GM21619 (cell line): ENCODE measurements at regions not wholly inside any gene's neighbourhood (a gene's known extent, or its start where the extent isn't known, plus 50 kb on each side); places are given as distances from the start of the nearest gene placed in this dataset.
"Not testable (repeated sequence)": the region's sequence is repeated elsewhere in the genome, so short reads cannot be mapped to it uniquely, and the experiment has no call there.

Experiments used
- ATAC-seq: cut with Tn5 transposase; IDR thresholded peaks from one replicate; pipeline ENCODE4 v1.9.1; 2021; ENCODE audit not compliant: unreplicated experiment

DNA sequence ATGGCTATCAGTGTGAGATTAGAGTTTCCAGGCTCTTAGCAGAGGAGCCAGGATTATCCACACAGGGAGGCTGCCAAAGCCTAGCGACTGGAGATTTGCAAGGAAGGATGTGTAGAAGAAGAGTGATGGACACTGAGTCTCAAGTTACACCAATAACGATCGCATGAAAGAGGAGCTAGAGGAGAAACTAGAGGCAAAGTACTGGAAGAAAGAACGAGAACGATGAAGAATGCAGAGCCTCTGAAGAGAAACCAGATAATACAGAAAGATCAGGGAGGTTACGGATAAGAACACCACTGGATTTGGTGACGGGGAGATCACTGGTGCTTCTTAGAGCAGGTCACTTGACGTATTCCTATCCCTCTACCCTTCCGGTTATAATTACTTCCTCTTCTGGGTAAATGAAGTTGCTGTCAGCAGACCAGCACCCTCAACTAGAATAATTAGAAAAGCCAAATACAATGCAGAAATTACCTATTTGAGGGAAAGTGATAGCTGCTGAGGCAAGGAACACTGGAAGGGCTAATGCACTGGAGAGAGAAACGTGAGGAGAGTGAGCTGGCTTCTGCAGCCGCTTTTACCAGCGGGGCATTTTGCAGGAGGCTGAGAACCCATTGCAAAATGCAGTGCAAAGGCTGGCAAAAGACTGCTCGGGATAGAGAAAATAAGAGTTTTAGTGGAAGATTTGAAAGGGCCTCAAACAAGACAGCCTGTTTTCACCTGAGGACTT is 93.1 kb upstream of the HIF1A start:
- ATAC-seq = no peak

DNA sequence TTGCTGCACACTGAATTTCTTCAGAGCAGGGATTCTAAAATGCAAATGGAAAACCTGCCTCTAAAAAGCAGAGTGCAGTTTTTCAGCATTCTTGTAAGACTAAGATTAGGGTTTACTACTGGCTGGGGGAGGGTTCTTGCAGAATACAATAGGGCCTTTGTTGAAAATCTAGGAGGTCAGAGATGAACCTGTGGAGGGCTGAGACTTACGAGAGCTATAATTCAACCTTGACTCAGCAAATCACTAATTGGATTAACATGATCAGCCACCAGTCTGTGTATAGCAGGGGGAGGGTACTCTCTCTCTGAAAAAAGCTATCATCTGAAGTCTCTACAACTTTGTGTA is 92.6 kb upstream of the HIF1A start:
- ATAC-seq = no peak

DNA sequence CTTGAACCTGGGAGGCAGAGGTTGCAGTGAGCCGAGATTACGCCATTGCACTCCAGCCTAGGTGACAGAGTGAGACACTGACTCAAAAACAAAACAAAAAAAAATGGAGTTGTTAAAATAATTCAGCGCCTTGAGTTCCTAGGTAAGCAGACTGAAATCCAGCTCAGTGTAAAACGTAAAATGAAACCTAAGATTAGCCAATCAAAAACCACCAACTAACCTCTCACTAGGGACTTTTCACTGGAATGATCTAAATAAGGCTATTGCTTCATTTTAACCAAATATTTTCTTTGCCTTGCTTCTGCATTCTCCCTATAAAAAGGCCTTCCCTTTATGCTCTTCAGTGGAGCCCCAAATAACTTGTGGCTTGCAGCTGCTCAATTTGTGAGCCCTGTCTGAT is 91.6 kb upstream of the HIF1A start:
- no peak for ATAC-seq

DNA sequence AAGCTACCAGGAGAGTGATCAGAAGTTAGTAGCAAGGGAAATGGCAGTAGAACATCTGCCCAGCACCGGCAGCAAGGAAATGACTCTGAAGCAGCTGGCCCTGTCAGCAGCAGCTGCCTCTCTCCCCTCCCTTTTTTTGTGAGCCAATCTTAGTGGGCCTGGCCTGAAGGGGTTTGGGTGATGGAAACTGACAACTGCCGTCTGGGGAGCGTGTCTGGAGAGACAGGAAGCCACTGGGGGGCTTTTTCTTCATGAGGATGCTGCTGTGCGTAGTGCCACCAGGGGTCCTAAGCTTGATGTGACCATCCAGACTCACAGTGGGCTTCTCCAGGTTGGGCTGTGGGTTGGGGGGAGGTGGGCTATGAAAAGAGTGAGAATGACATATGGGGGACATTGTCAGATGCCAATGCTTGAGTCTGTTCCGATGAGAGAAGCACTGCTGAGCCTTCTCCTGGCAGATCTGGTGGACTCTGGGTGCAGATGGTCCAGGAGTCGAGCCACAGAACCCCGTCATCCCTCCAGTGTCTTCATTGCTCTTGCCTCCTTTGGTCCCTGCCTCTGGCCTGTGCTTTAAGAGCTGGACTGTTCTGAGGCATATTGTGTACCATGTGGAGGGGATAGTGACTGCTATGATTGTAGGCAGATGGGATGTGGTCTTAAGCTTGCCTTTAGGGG is 87.6 kb upstream of the HIF1A start:
- no peak for ATAC-seq

DNA sequence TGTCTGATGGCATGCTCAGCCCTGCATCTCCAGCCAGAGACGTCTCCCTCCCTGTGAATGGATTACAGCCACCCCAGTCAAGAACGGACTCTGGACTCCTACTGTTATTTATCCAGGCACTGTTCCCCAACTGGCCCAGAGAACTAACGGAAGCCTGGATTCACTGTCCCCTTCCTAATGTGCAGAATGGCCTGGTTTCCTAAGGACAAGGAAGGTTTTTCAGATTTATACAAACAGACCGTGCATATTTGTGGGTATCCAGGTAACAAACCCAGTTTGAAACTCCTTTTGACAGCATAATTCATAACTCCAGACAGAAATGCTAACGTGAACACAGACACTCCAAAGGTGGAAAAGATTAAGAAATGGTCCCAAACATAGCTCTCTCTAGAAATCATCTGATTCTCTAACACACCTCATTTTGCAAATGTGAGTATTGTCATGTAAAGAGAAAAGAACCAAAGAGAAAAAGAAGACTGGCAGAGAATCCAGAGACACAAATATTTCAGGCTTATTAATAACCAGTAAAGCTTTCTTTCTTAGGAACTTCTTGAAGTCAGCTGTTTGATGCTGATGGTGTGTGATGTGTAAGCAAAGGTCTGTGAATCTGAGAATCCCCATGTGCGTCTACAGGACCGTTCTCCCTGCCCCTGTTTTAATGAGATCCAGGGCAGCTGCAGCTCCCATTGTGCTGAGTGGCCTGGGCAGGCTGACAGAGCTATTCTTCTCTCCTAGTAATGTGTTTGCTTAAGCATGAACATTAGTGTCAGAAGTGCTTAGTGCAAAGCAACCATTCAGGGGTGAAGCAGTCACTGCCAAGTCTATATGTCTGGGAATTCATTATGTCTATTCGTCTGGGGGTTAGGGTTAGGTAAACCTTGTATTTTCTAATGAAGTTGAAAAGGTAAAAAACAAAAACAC is 86.8 kb upstream of the HIF1A start:
- ATAC-seq = no peak

DNA sequence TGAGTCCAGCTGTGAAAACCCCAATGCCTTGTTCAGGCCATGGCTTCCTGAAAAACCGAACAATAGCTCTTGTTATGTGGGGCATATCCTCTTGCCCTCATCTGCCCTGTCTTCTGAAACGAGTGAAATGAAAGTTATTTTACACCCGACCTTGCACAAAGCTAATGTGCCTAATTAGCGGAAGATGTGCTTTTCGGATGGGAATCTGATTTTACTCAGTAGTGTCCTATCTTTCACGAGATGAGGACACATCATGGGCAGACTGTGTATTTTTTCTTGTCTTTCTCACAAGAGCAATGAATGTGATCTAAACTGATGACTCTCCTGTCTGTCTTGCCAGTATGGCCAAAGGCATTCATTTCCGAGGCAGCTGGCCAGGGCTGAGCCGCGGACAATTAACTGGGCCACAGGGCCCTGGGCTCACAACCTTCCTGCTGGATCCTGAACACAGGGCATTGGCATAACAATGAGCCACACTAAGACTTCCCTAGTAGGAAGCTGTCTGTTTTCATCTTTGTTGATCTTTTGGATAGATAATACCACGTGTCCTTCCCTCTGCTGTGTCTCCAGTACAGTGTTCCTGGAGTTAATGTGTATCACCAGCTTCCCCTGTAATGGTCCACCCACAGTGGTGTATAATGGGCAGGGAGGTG is 86.0 kb upstream of the HIF1A start:
- no peak for ATAC-seq

DNA sequence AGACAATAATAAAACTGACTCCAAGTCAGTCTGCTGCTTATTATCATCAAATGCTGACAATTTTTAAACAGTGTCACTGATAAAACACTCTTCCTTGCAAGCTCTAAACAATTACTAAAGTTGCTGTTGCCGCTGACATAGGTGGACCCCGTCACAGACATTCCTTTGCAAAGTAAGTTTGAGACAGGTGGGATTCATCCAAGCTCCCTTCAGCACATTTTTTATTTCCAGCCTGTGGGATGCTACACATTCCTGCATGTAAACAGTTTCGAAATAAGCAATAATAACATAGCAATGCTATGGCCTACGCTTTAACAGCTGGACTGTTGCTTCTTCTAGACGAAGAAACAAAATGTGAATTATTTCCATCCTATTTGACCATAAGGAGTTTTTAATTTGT is 85.4 kb upstream of the HIF1A start:
- ATAC-seq = no peak

DNA sequence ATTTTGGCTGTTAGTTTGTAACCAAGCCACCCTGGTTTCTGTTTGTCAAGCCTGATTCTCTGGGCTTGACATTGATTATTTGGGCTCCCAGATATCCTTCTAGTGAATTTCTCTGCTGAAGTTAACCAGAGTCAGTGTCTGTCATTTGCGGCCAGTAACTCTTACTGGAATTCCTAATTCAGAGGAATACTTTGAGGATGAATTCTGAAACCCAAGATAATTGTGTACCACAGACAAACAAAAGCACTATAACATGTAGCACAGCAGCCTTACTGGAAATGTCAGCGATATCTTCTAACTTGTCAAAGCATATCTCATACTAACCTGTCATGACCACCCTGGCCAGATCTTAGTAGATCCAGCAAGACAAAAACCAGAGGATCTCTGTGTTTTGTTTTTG is 84.4 kb upstream of the HIF1A start:
- no peak for ATAC-seq

DNA sequence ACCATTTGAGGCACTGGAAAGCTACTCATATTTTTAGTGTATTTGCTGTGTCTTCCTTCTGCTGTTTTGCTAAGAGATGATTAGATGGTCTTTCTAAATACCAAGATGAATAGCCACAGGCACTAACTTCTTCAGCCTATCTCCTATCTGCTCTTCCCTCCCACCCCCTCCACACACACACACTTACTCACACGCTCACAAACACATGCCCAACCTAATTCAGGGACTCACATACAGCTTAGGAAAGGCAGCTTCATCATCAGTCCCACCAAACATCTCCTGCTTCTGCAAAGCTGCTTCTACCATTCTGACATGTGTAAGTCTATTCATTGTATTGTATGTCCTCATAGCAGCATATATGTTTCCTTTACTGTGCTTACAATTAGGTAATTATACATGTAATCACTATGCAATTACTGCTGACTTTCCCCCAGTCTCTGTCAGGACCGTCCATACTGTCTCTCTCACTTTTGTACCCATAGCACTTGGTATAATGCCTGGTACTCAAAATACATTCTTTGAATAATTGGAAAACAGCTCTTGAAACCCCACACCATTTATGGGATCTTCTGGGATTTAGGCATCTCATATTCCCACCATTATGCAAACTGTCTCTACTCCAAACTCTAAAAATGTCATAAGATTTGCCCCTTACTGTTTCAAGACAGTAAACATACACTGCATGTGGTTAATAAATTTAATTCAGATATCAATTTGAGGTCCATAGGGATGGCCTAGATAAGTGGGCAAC is 83.3 kb upstream of the HIF1A start:
- no peak for ATAC-seq

DNA sequence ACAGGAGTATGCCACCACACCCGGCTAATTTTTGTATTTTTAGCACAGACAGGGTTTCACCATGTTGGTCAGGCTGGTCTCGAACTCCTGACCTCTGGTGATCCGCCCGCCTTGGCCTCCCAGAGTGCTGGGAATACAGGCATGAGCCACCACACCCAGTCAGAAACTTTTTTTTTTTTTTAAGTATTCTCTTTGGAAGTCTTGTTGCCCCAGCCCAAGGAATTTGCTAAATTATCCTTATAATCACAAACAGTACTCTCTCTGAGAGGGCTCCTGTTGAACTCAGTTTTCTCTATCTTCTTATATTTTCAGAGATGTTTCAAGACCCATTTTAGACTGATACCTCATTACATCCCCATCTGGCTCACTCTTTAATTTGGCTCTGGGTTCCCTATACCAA is 82.3 kb upstream of the HIF1A start:
- not testable (repeated sequence) for ATAC-seq

DNA sequence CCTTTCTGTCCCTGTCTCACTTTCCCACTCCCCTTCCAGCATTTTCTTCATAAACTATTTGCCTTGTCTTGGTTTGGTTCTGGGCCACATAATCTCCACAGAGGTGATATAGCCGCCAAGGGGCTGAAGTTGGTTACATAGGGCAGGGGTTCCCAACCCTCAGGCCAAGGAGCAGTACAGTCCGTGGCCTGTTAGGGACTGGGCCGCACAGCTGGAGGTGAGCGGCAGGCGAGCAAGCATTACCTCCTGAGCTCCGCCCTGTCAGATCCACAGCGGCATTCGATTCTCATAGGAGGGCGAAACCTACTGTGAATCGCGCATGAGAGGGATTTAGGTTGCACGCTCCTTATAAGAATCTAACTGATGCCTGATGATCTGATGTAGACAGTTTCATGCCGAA is 80.6 kb upstream of the HIF1A start:
- no peak for ATAC-seq

DNA sequence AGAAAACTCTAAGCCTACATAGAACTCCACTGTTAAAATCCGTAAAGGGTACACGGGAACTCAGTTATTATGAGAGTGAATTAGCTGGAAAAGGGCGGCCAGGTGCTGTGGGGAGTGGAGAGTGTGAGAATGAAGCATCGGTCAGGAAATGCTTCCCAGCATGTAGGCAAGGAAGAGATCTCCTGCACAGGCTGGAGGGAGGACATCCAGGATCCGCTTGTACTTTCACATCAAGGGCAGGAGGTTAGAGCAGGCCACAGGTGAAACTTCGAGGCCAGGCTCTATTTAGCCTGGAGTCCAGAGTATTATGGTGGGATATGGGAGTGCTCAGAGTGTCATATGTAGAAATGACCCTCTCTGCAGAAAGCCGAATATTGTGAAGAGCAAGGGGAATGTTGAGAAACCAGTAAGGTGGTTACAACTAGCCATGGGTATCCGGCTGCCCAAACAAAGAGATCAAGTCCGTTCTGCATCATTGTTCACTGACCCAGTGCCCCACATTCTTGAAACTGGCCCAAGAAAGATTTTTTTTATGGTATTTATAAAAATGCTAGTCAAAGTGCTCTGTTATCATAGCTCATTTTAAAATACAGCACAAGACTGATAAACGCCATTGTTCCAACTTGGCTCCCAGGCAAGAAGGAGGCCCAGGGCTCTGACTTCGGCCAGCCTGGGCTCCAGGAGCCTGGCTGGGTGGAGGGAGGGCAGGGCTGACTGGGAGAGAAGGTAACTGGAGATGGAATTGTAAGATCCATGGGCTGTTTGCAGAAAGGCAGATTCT is 79.4 kb upstream of the HIF1A start:
- no peak for ATAC-seq

DNA sequence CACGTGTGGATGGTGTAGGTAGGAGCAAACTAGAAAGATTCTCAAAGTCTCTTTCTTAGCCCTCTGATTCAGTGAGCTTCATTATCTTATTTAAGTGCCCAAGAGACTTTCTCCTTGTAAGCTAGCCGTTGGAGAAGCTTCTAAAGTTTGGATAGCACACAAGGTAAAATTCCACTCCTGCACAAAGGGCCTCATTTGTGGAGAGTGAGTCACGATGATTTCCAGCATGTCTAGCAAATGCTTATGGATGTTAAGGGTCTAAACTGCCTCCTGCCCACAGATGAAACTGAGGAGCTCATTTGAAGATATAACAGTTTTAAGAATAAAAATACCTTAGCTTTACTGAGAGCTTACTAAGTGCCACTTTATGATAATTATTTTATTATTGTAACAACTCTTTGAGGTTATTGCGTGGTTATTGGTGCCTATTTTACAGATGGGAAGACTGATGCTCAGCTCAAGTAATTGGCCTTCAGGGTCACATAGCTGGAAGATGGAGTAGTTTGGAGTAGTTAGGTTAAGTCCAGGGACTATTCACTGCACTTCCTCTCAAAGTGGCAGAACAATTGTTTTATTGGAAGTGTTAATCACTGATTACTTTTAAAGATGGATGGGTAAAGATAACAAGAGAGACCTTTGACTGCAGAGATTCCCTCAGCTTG is 78.7 kb upstream of the HIF1A start:
- no peak for ATAC-seq

DNA sequence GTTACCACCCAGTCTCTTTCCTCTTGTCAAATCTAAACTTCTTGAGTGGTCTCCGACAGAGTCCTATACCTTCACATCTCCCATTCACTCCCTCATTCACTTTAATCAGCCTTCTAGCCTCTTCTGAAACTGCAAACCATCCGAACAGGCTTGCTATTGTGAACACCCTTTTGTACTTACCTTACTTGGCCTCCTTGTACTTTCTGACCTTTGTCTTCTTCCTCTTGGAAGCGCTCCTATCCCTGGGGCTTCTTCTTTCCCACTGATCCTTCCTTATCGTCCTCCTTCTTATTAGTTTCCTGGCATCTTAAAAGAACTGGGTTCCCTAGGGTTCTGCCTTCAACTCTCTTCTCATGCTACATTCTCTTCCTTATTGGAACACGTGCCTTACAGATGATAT is 76.9 kb upstream of the HIF1A start:
- ATAC-seq = no peak

DNA sequence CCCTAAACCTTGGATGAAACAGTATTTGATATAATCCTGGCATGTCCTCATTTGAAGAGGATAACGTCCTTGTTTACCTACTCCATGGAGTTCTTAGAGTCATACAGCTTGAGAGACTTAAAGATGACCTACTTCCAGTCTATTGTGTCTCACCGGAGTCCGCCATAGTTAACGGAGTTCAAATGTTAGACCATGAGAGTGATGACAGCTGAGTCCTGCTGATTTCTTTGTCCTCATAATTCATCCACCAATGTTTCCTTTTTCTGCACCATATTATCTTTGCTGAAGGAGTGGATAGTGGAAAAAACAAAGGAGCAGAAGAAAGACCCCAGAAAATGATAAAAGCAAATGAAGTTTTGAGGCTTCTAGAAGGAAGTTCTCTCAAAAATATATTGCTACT is 75.8 kb upstream of the HIF1A start:
- ATAC-seq = no peak

DNA sequence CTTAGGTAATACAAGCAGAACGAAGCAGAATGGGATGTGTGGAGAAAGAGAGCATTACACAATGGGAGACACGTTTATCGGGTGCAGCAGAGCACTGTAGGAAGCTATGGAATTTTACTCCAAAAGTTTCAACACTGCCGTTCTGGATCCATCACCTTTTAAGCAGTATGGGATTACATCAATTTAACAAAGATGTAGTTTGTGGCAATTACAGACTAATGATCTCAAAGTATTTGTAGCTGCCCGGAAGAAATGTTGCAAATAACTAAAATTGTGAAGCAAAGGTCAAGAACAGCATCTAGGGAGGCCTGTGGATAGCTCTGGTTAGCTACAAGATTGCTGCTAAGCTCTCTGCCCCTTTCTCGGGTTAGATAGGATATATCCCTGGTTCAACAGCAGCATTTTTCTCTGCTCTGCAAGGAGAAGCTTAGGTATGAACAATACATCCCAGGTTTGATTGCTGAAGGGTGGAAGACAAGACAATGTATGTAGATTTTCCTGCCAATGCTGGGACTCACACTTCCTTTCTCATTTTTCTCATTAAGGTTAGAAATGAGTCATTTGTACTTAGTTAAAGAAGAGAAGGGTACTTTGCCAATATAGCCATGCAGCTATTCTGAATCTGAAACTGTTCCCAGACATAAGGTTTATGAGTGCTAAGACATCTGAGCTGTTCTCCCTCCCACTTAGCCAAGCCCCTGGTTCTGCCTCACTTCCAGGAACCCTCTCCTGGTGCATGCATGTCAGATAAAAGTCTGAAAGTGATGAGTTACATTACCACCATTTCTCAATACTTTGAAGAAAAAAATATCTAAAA is 75.0 kb upstream of the HIF1A start:
- ATAC-seq = peak; percentile 86

DNA sequence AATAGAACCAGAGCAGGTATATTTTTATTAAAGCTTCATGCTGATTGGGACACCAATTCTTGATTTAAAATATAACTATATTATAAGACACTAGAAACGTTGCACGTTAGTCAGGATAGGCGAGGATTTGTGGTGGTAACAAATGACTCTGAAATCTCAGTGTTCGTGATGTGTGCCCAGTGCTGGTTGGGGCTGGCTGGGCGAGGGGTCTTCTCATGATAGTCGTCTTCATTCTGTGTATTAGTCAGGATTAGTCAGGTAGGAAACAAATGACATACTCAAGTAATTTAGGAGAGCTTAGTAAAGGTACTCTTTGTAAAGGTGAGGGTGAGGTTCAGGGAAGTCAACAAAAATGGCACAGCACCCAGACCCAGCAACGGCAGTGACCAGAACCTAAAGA is 73.9 kb upstream of the HIF1A start:
- no peak for ATAC-seq

DNA sequence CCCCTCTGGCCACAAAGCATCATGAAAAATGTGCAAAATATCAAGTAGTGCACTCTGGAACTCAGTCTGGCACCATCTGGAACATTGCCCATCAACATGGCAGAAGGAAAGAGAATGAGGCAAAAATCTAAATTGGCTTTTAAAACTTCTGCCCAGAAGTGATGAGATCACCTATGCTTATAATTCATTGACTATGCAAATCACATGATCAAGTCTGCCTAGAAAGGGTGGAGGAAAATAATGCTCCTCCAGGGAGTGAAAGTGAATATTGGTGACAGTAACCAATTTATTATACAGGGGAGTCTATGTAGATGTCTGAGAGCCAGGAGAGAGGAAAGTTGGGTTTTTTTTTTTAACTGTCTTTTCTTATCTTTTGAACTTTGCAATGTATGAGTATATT is 73.3 kb upstream of the HIF1A start:
- no peak for ATAC-seq

DNA sequence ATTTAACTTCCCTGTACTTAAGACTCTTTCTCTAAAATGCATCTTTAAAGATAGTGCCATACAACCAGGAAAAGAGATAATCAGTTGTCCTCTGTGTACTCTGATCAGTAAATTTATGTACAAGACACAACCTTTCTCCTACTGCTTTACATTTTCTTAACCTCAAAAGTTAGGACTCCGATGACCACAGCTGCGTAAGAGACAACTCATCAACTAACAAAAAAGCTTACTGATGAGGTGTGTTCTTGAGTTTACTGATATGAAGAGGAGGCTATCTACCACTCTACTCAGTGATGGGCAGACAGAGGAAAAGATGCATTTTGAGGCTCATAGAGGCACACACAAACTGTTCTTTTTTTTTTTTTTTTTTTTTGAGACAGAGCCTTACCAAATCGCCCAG is 71.4 kb upstream of the HIF1A start:
- no peak for ATAC-seq
